GM12878 (cell line): ENCODE measurements at regions not wholly inside any gene's neighbourhood (a gene's known extent, or its start where the extent isn't known, plus 50 kb on each side); places are given as distances from the start of the nearest gene placed in this dataset.
"Not testable (repeated sequence)": the region's sequence is repeated elsewhere in the genome, so short reads cannot be mapped to it uniquely, and the experiment has no call there.

Source experiments
- ATAC-seq: fragments of 200-7000 bp; cut with Tn5 transposase; 3 replicates; pipeline ENCODE4 v1.9.1; 2020; ENCODE audit warnings: mild to moderate bottlenecking, moderate library complexity
- BruUV-seq: library from RNA; stranded (reverse); fragments of 400-500 nt; replicated peaks from 2 replicates; lab custom pipeline; 2021; lab: Mats Ljungman, UMichigan
- CTCF ChIA-PET: fragments of 300-600 bp; sonication (Branson Sonifier 250); formaldehyde crosslinking; extraction: SDS; loops from one replicate; lab custom pipeline; 2021; ENCODE audit warnings: inconsistent platforms; lab: Yijun Ruan, JAX
- POLR2A ChIA-PET: fragments of 350-600 bp; formaldehyde crosslinking; extraction: SDS; loops from one replicate; lab custom pipeline; 2021; ENCODE audit warnings: inconsistent platforms; lab: Charles Lee
- RAD21 ChIA-PET: fragments of 300-600 bp; sonication (Branson Sonifier 250); formaldehyde crosslinking; loops from one replicate; lab custom pipeline; 2023; ENCODE audit warnings: antibody characterized with exemption; ENCODE audit not compliant: unreplicated experiment; lab: Charles Lee
- SMC1A ChIA-PET: fragments of 300-600 bp; sonication (Branson Sonifier 250); formaldehyde crosslinking; loops from one replicate; lab custom pipeline; 2023; ENCODE audit not compliant: unreplicated experiment, uncharacterized antibody; lab: Charles Lee
- DNase-seq: peaks from one replicate; pipeline ENCODE4 v3.0.0-alpha.2; 2011; ENCODE audit warnings: low read depth, low spot score
- FAIRE-seq: peaks from 3 replicates; lab custom pipeline; 2011; peaks lifted over from hg19 to GRCh38; lab: Jason Lieb, UNC
- H2AFZ ChIP-seq: 2 replicates; pipeline ENCODE4 v1.6.0; 2011; ENCODE audit warnings: low read depth, low read length, control low read depth; ENCODE audit not compliant: control insufficient read depth
- H3K27ac ChIP-seq: 2 replicates; pipeline ENCODE4 v1.5.1; 2011; ENCODE audit warnings: control low read depth; ENCODE audit not compliant: control insufficient read depth, insufficient read depth
- H3K27me3 ChIP-seq, 2 experiments: replicated peaks in 1 of 2; 2 replicates each; pipeline versions ENCODE4 v1.6.0 to v1.6.1; 2011; ENCODE audit warnings: low read length in 1 of 2; ENCODE audit not compliant: control insufficient read depth in 2 of 2, insufficient read depth in 2 of 2
- H3K36me3 ChIP-seq, 2 experiments: 2 replicates each; pipeline ENCODE4 v1.5.1; 2011; ENCODE audit warnings: low read length in 1 of 2; ENCODE audit not compliant: control insufficient read depth in 2 of 2, insufficient read depth in 2 of 2
- H3K4me1 ChIP-seq: 2 replicates; pipeline ENCODE4 v1.6.1; 2011; ENCODE audit warnings: mild to moderate bottlenecking, low read length, moderate library complexity, mixed read lengths; ENCODE audit not compliant: control insufficient read depth, insufficient read depth
- H3K4me2 ChIP-seq: 2 replicates; pipeline ENCODE4 v1.6.0; 2011; ENCODE audit warnings: control low read depth; ENCODE audit not compliant: control insufficient read depth, insufficient read depth
- H3K4me3 ChIP-seq: fragments of 200-600 bp; sonication (generic); 2 replicates; pipeline ENCODE4 v1.5.1; 2016
- H3K79me2 ChIP-seq: 2 replicates; pipeline ENCODE4 v1.6.0; 2011; ENCODE audit warnings: low read length; ENCODE audit not compliant: control insufficient read depth, insufficient read depth
- H3K9ac ChIP-seq: 2 replicates; pipeline ENCODE4 v1.8.0; 2011; ENCODE audit warnings: low read length, control low read depth, mixed read lengths; ENCODE audit not compliant: control insufficient read depth, insufficient read depth
- H3K9me3 ChIP-seq: replicated peaks from 3 replicates; pipeline ENCODE4 v1.5.1; 2011; ENCODE audit warnings: mild to moderate bottlenecking, low read length; ENCODE audit not compliant: control insufficient read depth, insufficient read depth
- H4K20me1 ChIP-seq: 2 replicates; pipeline ENCODE4 v1.6.0; 2011; ENCODE audit not compliant: control insufficient read depth, insufficient read depth
- CHD1 ChIP-seq: IDR thresholded peaks from 2 replicates; pipeline ENCODE4 v1.6.1; 2012; ENCODE audit warnings: low read depth, low read length, improper control_type of control experiment
- CHD2 ChIP-seq: IDR thresholded peaks from 2 replicates; pipeline ENCODE4 v1.6.1; 2011; ENCODE audit warnings: low read depth, low read length, improper control_type of control experiment, borderline replicate concordance
- E2F4 ChIP-seq: IDR thresholded peaks from 2 replicates; pipeline ENCODE4 v1.6.1; 2012; ENCODE audit warnings: low read depth, low read length, improper control_type of control experiment
- E2F8 ChIP-seq: fragments of 450-650 bp; IDR thresholded peaks from 2 replicates; pipeline ENCODE4 v1.6.1; 2018; ENCODE audit warnings: mild to moderate bottlenecking, low read depth, moderate library complexity; ENCODE audit not compliant: partially characterized antibody
- KDM1A ChIP-seq: fragments of 200-600 bp; sonication (generic); IDR thresholded peaks from 2 replicates; pipeline ENCODE4 v1.6.1; 2016; ENCODE audit warnings: borderline replicate concordance
- RBBP5 ChIP-seq: fragments of 200-600 bp; sonication (generic); conservative IDR thresholded peaks from 2 replicates; pipeline ENCODE4 v1.6.1; 2016
- SPI1 ChIP-seq: IDR thresholded peaks from 2 replicates; pipeline ENCODE4 v1.6.1; 2011; ENCODE audit warnings: low read depth, mild to moderate bottlenecking, low read length, moderate library complexity, borderline replicate concordance; ENCODE audit not compliant: insufficient read depth
- ZNF384 ChIP-seq: IDR thresholded peaks from 2 replicates; pipeline ENCODE4 v1.6.1; 2012; ENCODE audit warnings: low read depth, mild to moderate bottlenecking, low read length, improper control_type of control experiment, borderline replicate concordance
- ZZZ3 ChIP-seq: IDR thresholded peaks from 2 replicates; pipeline ENCODE4 v1.6.1; 2011; ENCODE audit warnings: low read depth; ENCODE audit not compliant: control insufficient read depth, insufficient read length
- WGBS: methylation state at CpG from one replicate; pipeline ENCODE4 v1.1.6; 2016; ENCODE audit warnings: low lambda C conversion rate; ENCODE audit not compliant: insufficient replicate concordance, insufficient coverage; ENCODE audit errors: missing lambda C conversion rate; 5-methylcytosine and 5-hydroxymethylcytosine counted together
- in situ Hi-C: fragments of 300-500 bp; cut with MboI; formaldehyde crosslinking; loops from 9 replicates; pipeline ENCODE4 v1.14.3; 2018; ENCODE audit warnings: mixed read lengths
- intact Hi-C: fragments of 100-400 bp; cut with micrococcal nuclease; formaldehyde crosslinking; loops from one replicate; pipeline ENCODE4 v1.14.2; 2022; ENCODE audit not compliant: unreplicated experiment

GRCh38 chr9:78989031-78989658 is 582.6 kb upstream of the TLE4 start (continued):
- no peak for TF ChIP-seq E2F4
- TF ChIP-seq ZNF384, result no peak
- no peak for TF ChIP-seq CHD1
- TF ChIP-seq ZZZ3, result no peak
- no peak for TF ChIP-seq SPI1
- no peak for TF ChIP-seq KDM1A
- TF ChIP-seq CHD2, result no peak
- TF ChIP-seq RBBP5, result no peak

- H3K4me3 ChIP-seq, result no peak overlapping the region
- no peak overlapping the region for H3K4me2 ChIP-seq
- RAD21 ChIA-PET, result no interaction called here
- no TSS peak for BruUV-seq
- H3K36me3 ChIP-seq, result no peaks in the 10 kb centered on the region
- no peak overlapping the region for H3K9ac ChIP-seq
- WGBS, result 33% methylated on average over 3 of the region's 3 CpGs
- DNase-seq (no peak), FAIRE-seq (no peak), ATAC-seq (no peak)
- no peaks in the 10 kb centered on the region for H3K27me3 ChIP-seq
- CTCF ChIA-PET, result no interaction called here
- POLR2A ChIA-PET, result no interaction called here
- H2AFZ ChIP-seq, result no peak overlapping the region
- intact Hi-C loops (no loop called here), in situ Hi-C loops (no loop called here)
- no peak overlapping the region for H3K27ac ChIP-seq
- no peaks in the 10 kb centered on the region for H3K4me1 ChIP-seq
- H4K20me1 ChIP-seq, result no peaks in the 10 kb centered on the region
- SMC1A ChIA-PET, result no interaction called here
- H3K79me2 ChIP-seq, result no peaks in the 10 kb centered on the region
- no peaks in the 10 kb centered on the region for H3K9me3 ChIP-seq
- no peak for TF ChIP-seq E2F8
Measured at GRCh38 chr9:78994471-78994870, 577.3 kb upstream of the TLE4 start.

- H3K79me2 ChIP-seq, H3K9me3 ChIP-seq, H3K4me3 ChIP-seq, BruUV-seq, ATAC-seq, H3K27ac ChIP-seq, POLR2A ChIA-PET, SMC1A ChIA-PET, in situ Hi-C loops, H3K4me1 ChIP-seq, H3K9ac ChIP-seq, RAD21 ChIA-PET, H3K4me2 ChIP-seq, CTCF ChIA-PET, H4K20me1 ChIP-seq, DNase-seq, FAIRE-seq, intact Hi-C loops, H2AFZ ChIP-seq, H3K36me3 ChIP-seq, H3K27me3 ChIP-seq: not testable (repeated sequence)
- WGBS, result 30% methylated on average over 2 of the region's 2 CpGs
Measured at GRCh38 chr9:78994974-78995373, 576.8 kb upstream of the TLE4 start.
